Fibroblast of lung (primary cell): ENCODE measurements at regions not wholly inside any gene's neighbourhood (a gene's known extent, or its start where the extent isn't known, plus 50 kb on each side); places are given as distances from the start of the nearest gene placed in this dataset.

Experiments used
- DNase-seq, 2 donors: peaks; one replicate each; pipeline versions ENCODE4 v3.0.0 to v3.0.0-alpha.2; 2010; ENCODE audit warnings: low read depth in 2 of 2
- H2AFZ ChIP-seq: 2 replicates; pipeline ENCODE4 v1.5.1; 2012; ENCODE audit warnings: low read length, control low read depth, inconsistent platforms
- H3K27ac ChIP-seq: 2 replicates; pipeline ENCODE4 v1.5.1; 2011; ENCODE audit warnings: low read length, control low read depth; ENCODE audit not compliant: insufficient read depth
- H3K27me3 ChIP-seq: 2 replicates; pipeline ENCODE4 v1.5.1; 2011; ENCODE audit warnings: mild to moderate bottlenecking, low read length; ENCODE audit not compliant: control insufficient read depth, insufficient read depth
- H3K36me3 ChIP-seq: 2 replicates; pipeline ENCODE4 v1.5.1; 2011; ENCODE audit warnings: low read length; ENCODE audit not compliant: control insufficient read depth, insufficient read depth
- H3K4me1 ChIP-seq: 2 replicates; pipeline ENCODE4 v1.5.1; 2011; ENCODE audit warnings: low read length; ENCODE audit not compliant: control insufficient read depth, insufficient read depth; ENCODE audit errors: extremely low read depth
- H3K4me2 ChIP-seq: 2 replicates; pipeline ENCODE4 v1.5.1; 2011; ENCODE audit warnings: low read length, control low read depth; ENCODE audit not compliant: insufficient read depth; ENCODE audit errors: extremely low read depth
- H3K4me3 ChIP-seq, 4 experiments: fragments of 200-600 bp in 1 of 4; sonication (generic) in 1 of 4; replicated peaks in 1 of 4; 2 replicates each; pipeline ENCODE4 v1.5.1; 2011 to 2016; ENCODE audit warnings: low read length in 4 of 4, low read depth in 3 of 4, mild to moderate bottlenecking in 3 of 4, control low read depth in 2 of 4, inconsistent platforms in 1 of 4, mixed read lengths in 1 of 4; ENCODE audit not compliant: insufficient read depth in 1 of 4; ENCODE audit errors: control extremely low read depth in 1 of 4
- H3K79me2 ChIP-seq: 2 replicates; pipeline ENCODE4 v1.5.1; 2012; ENCODE audit warnings: mild to moderate bottlenecking, low read length, inconsistent platforms; ENCODE audit not compliant: control insufficient read depth, insufficient read depth
- H3K9ac ChIP-seq: 2 replicates; pipeline ENCODE4 v1.5.1; 2011; ENCODE audit warnings: mild to moderate bottlenecking, low read length, control low read depth; ENCODE audit not compliant: insufficient read depth
- H3K9me3 ChIP-seq: 2 replicates; pipeline ENCODE4 v1.5.1; 2012; ENCODE audit warnings: low read depth, low read length; ENCODE audit not compliant: control insufficient read depth, insufficient read depth
- H4K20me1 ChIP-seq: 2 replicates; pipeline ENCODE4 v1.5.1; 2011; ENCODE audit warnings: low read length; ENCODE audit not compliant: control insufficient read depth, insufficient read depth; ENCODE audit errors: extremely low read depth
- EZH2 ChIP-seq: IDR thresholded peaks from 2 replicates; pipeline ENCODE4 v1.5.1; 2012; ENCODE audit warnings: low read length, control low read depth, mild to moderate bottlenecking; ENCODE audit errors: missing control alignments
- TF ChIP-seq, protein P1 (sequence below), 2 donors: IDR thresholded peaks in 1 of 2; conservative IDR thresholded peaks in 1 of 2; 1 replicate in 1 of 2; 2 replicates in 1 of 2; pipeline ENCODE4 v1.5.1; 2011 to 2012; ENCODE audit warnings: low read length in 2 of 2, control low read depth in 1 of 2, inconsistent platforms in 1 of 2, low read depth in 1 of 2, mild to moderate bottlenecking in 1 of 2

GRCh38 chr6:109242925-109243324, 139.3 kb downstream of the CD164 start:
- Histone ChIP-seq H3K4me1 (no peaks in the 10 kb centered on the region), H3K4me3 (no peak overlapping the region), H3K36me3 (no peaks in the 10 kb centered on the region), H3K27me3 (no peaks in the 10 kb centered on the region), H2AFZ (no peak overlapping the region), H3K9me3 (no peaks in the 10 kb centered on the region), H3K9ac (no peak overlapping the region), H3K79me2 (no peaks in the 10 kb centered on the region), H4K20me1 (no peaks in the 10 kb centered on the region), H3K27ac (no peak overlapping the region), H3K4me2 (no peak overlapping the region)
- TF ChIP-seq, protein P1, sequence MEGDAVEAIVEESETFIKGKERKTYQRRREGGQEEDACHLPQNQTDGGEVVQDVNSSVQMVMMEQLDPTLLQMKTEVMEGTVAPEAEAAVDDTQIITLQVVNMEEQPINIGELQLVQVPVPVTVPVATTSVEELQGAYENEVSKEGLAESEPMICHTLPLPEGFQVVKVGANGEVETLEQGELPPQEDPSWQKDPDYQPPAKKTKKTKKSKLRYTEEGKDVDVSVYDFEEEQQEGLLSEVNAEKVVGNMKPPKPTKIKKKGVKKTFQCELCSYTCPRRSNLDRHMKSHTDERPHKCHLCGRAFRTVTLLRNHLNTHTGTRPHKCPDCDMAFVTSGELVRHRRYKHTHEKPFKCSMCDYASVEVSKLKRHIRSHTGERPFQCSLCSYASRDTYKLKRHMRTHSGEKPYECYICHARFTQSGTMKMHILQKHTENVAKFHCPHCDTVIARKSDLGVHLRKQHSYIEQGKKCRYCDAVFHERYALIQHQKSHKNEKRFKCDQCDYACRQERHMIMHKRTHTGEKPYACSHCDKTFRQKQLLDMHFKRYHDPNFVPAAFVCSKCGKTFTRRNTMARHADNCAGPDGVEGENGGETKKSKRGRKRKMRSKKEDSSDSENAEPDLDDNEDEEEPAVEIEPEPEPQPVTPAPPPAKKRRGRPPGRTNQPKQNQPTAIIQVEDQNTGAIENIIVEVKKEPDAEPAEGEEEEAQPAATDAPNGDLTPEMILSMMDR (conservative IDR thresholded peaks at IDR 0.05 in 1 of 2, IDR thresholded peaks at IDR 0.05 in 1 of 2; ENCODE audit: low read depth in 1 of 2, low read length in 2 of 2): no peak
- no peak for TF ChIP-seq EZH2
- no peak for DNase-seq

GRCh38 chr6:109242029-109242428, 140.2 kb downstream of the CD164 start:
- Histone ChIP-seq H3K4me1 (no peaks in the 10 kb centered on the region), H3K9ac (no peak overlapping the region), H3K36me3 (no peaks in the 10 kb centered on the region), H3K27me3 (no peaks in the 10 kb centered on the region), H4K20me1 (no peaks in the 10 kb centered on the region), H3K4me2 (no peak overlapping the region), H3K27ac (no peak overlapping the region), H3K4me3 (no peak overlapping the region), H2AFZ (no peak overlapping the region), H3K9me3 (no peaks in the 10 kb centered on the region), H3K79me2 (no peaks in the 10 kb centered on the region)
- no peak for DNase-seq
- TF ChIP-seq EZH2: no peak
- TF ChIP-seq, protein P1 (conservative IDR thresholded peaks at IDR 0.05 in 1 of 2, IDR thresholded peaks at IDR 0.05 in 1 of 2; ENCODE audit: low read depth in 1 of 2, low read length in 2 of 2): no peak

- TF ChIP-seq, protein P1 (conservative IDR thresholded peaks at IDR 0.05 in 1 of 2, IDR thresholded peaks at IDR 0.05 in 1 of 2; ENCODE audit: low read depth in 1 of 2, low read length in 2 of 2): no peak
- no peak for TF ChIP-seq EZH2
- Histone ChIP-seq H3K4me1 (no peaks in the 10 kb centered on the region), H3K27me3 (no peaks in the 10 kb centered on the region), H3K79me2 (no peaks in the 10 kb centered on the region), H3K4me2 (no peak overlapping the region), H3K4me3 (no peak overlapping the region), H3K27ac (no peak overlapping the region), H3K9ac (no peak overlapping the region), H4K20me1 (no peaks in the 10 kb centered on the region), H2AFZ (no peak overlapping the region), H3K36me3 (no peaks in the 10 kb centered on the region), H3K9me3 (no peaks in the 10 kb centered on the region)
- peak; percentile 27 to 28 for DNase-seq
Measured at GRCh38 chr6:109241199-109241598, 141.1 kb downstream of the CD164 start.
